Liver (tissue), 8 donors: ENCODE measurements at regions not wholly inside any gene's neighbourhood (a gene's known extent, or its start where the extent isn't known, plus 50 kb on each side); places are given as distances from the start of the nearest gene placed in this dataset.

ENCODE experiments used
- DNase-seq: peaks from one replicate; pipeline ENCODE4 v3.0.0-alpha.2; 2017; ENCODE audit warnings: low spot score
- H3K27ac ChIP-seq, 2 donors: one replicate each; pipeline ENCODE4 v1.7.0; 2013; ENCODE audit warnings: inconsistent platforms in 2 of 2, low read length in 2 of 2, control low read depth in 1 of 2, low read depth in 1 of 2, mild to moderate bottlenecking in 1 of 2
- H3K27me3 ChIP-seq, 4 donors: one replicate each; pipeline versions ENCODE4 v1.6.1 to v1.7.0; 2013; ENCODE audit warnings: low read length in 3 of 4, inconsistent platforms in 1 of 4, mild to moderate bottlenecking in 1 of 4, moderate library complexity in 1 of 4; ENCODE audit not compliant: control insufficient read depth in 4 of 4, insufficient read depth in 4 of 4
- H3K36me3 ChIP-seq, 4 donors: one replicate each; pipeline versions ENCODE4 v1.6.1 to v1.7.0; 2013; ENCODE audit warnings: low read length in 3 of 4, mild to moderate bottlenecking in 3 of 4, low read depth in 1 of 4, moderate library complexity in 1 of 4; ENCODE audit not compliant: control insufficient read depth in 4 of 4, insufficient read depth in 3 of 4
- H3K4me1 ChIP-seq, 4 donors: one replicate each; pipeline versions ENCODE4 v1.6.1 to v1.7.0; 2013; ENCODE audit warnings: low read length in 3 of 4, mild to moderate bottlenecking in 3 of 4, moderate library complexity in 1 of 4; ENCODE audit not compliant: control insufficient read depth in 4 of 4, insufficient read depth in 4 of 4
- H3K4me3 ChIP-seq, 3 donors: one replicate each; pipeline versions ENCODE4 v1.6.1 to v1.7.0; 2013; ENCODE audit warnings: low read length in 3 of 3, control low read depth in 1 of 3, low read depth in 1 of 3, mild to moderate bottlenecking in 1 of 3
- H3K9ac ChIP-seq, 2 donors: one replicate each; pipeline ENCODE4 v1.7.0; 2013; ENCODE audit warnings: low read length in 2 of 2, mild to moderate bottlenecking in 2 of 2, moderate library complexity in 2 of 2, control low read depth in 1 of 2, low read depth in 1 of 2
- H3K9me3 ChIP-seq, 4 donors: one replicate each; pipeline versions ENCODE4 v1.6.1 to v1.7.0; 2013; ENCODE audit warnings: low read length in 3 of 4; ENCODE audit not compliant: control insufficient read depth in 4 of 4
- ATF3 ChIP-seq: IDR thresholded peaks from 2 replicates; pipeline ENCODE4 v1.6.1; 2016; ENCODE audit warnings: antibody characterized with exemption
- CTCF ChIP-seq: fragments of 150-350 bp; IDR thresholded peaks from 2 replicates; pipeline ENCODE4 v1.5.1; 2017; ENCODE audit warnings: improper control_type of control experiment, low read depth, low read length; ENCODE audit not compliant: missing input control
- EGR1 ChIP-seq, 2 donors: IDR thresholded peaks; 2 replicates each; pipeline ENCODE4 v1.6.1; 2016 to 2018; ENCODE audit warnings: antibody characterized with exemption in 2 of 2, low read depth in 2 of 2
- FOXA2 ChIP-seq: IDR thresholded peaks from 2 replicates; pipeline ENCODE4 v1.6.1; 2016; ENCODE audit warnings: antibody characterized with exemption
- GABPA ChIP-seq, 2 donors: IDR thresholded peaks in 1 of 2; conservative IDR thresholded peaks in 1 of 2; 2 replicates each; pipeline ENCODE4 v1.6.1; 2016; ENCODE audit warnings: antibody characterized with exemption in 2 of 2, mild to moderate bottlenecking in 1 of 2, moderate library complexity in 1 of 2
- HNF4A ChIP-seq, 2 donors: conservative IDR thresholded peaks; 2 replicates each; pipeline ENCODE4 v1.6.1; 2016; ENCODE audit warnings: antibody characterized with exemption in 2 of 2, mild to moderate bottlenecking in 2 of 2
- JUND ChIP-seq, 2 donors: IDR thresholded peaks; 2 replicates each; pipeline ENCODE4 v1.6.1; 2016; ENCODE audit warnings: antibody characterized with exemption in 2 of 2
- MAX ChIP-seq: IDR thresholded peaks from 2 replicates; pipeline ENCODE4 v1.6.1; 2016; ENCODE audit warnings: antibody characterized with exemption
- NR2F2 ChIP-seq: IDR thresholded peaks from 2 replicates; pipeline ENCODE4 v1.6.1; 2016; ENCODE audit warnings: antibody characterized with exemption
- RAD21 ChIP-seq, 2 donors: IDR thresholded peaks; 2 replicates each; pipeline ENCODE4 v1.6.1; 2016; ENCODE audit warnings: antibody characterized with exemption in 2 of 2, mild to moderate bottlenecking in 2 of 2
- RXRA ChIP-seq, 2 donors: IDR thresholded peaks; 2 replicates each; pipeline ENCODE4 v1.6.1; 2017 to 2018; ENCODE audit warnings: antibody characterized with exemption in 2 of 2, mild to moderate bottlenecking in 1 of 2
- SP1 ChIP-seq: IDR thresholded peaks from 2 replicates; pipeline ENCODE4 v1.6.1; 2018; ENCODE audit warnings: antibody characterized with exemption, mild to moderate bottlenecking
- TAF1 ChIP-seq: conservative IDR thresholded peaks from 2 replicates; pipeline ENCODE4 v1.6.1; 2016; ENCODE audit warnings: antibody characterized with exemption, mild to moderate bottlenecking
- YY1 ChIP-seq: IDR thresholded peaks from 2 replicates; pipeline ENCODE4 v1.6.1; 2016; ENCODE audit warnings: antibody characterized with exemption, mild to moderate bottlenecking
- ZBTB33 ChIP-seq: IDR thresholded peaks from 2 replicates; pipeline ENCODE4 v1.6.1; 2016; ENCODE audit warnings: antibody characterized with exemption
- WGBS: extraction: QIAGEN DNeasy Blood & Tissue Kit; methylation state at CpG from one replicate; pipeline ENCODE4 v1.1.7; 2013; 5-methylcytosine and 5-hydroxymethylcytosine counted together
- donor health status: healthy.
- donor health status: healthy.
- donor health status: healthy.
- donor health status: healthy.
- donor health status: healthy.

GRCh38 chr2:188889187-188889586, 85.0 kb upstream of the COL3A1 start:
- Histone ChIP-seq H3K27ac (no peak overlapping the region), H3K9me3 (no peaks in the 10 kb centered on the region), H3K4me1 (no peaks in the 10 kb centered on the region), H3K9ac (no peak overlapping the region), H3K36me3 (no peaks in the 10 kb centered on the region), H3K27me3 (no peaks in the 10 kb centered on the region), H3K4me3 (no peak overlapping the region)
- no peak for DNase-seq
- TF ChIP-seq CTCF (no peak), GABPA (IDR thresholded peaks at IDR 0.05 in 1 of 2, conservative IDR thresholded peaks at IDR 0.05 in 1 of 2) (no peak), TAF1 (no peak), EGR1 (IDR thresholded peaks at IDR 0.05; ENCODE audit: low read depth in 2 of 2) (no peak), RXRA (IDR thresholded peaks at IDR 0.05) (no peak), MAX (no peak), RAD21 (IDR thresholded peaks at IDR 0.05) (no peak), ZBTB33 (no peak), HNF4A (conservative IDR thresholded peaks at IDR 0.05) (no peak), FOXA2 (no peak), ATF3 (no peak), JUND (IDR thresholded peaks at IDR 0.05) (no peak)
- 90% methylated on average over 2 of the region's 2 CpGs for WGBS

- Histone ChIP-seq H3K9me3 (no peaks in the 10 kb centered on the region), H3K27ac (no peak overlapping the region), H3K27me3 (no peaks in the 10 kb centered on the region), H3K9ac (no peak overlapping the region), H3K4me1 (no peaks in the 10 kb centered on the region), H3K36me3 (no peaks in the 10 kb centered on the region), H3K4me3 (no peak overlapping the region)
- no peak for DNase-seq
- 68% methylated on average over 13 of the region's 13 CpGs for WGBS
- no peak for TF ChIP-seq SP1
- no peak for TF ChIP-seq NR2F2
These were observed 83.4 kb upstream of the COL3A1 start for GRCh38 chr2:188890755-188891154.

GRCh38 chr2:188892636-188893035, 81.5 kb upstream of the COL3A1 start:
- Histone ChIP-seq H3K4me3 (no peak overlapping the region), H3K9ac (no peak overlapping the region), H3K27me3 (no peaks in the 10 kb centered on the region), H3K36me3 (no peaks in the 10 kb centered on the region), H3K27ac (no peak overlapping the region), H3K9me3 (no peaks in the 10 kb centered on the region), H3K4me1 (no peaks in the 10 kb centered on the region)
- WGBS, result 44% methylated on average over 1 of the region's 1 CpG
- no peak for DNase-seq
- no peak for TF ChIP-seq CTCF
- TF ChIP-seq ZBTB33, result no peak
- TF ChIP-seq GABPA (IDR thresholded peaks at IDR 0.05 in 1 of 2, conservative IDR thresholded peaks at IDR 0.05 in 1 of 2), result no peak
- no peak for TF ChIP-seq RXRA (IDR thresholded peaks at IDR 0.05)
- TF ChIP-seq JUND (IDR thresholded peaks at IDR 0.05), result no peak
- no peak for TF ChIP-seq MAX
- TF ChIP-seq RAD21 (IDR thresholded peaks at IDR 0.05), result no peak
- TF ChIP-seq YY1, result no peak
